Breast epithelium (tissue), 4 donors: ENCODE measurements at regions not wholly inside any gene's neighbourhood (a gene's known extent, or its start where the extent isn't known, plus 50 kb on each side); places are given as distances from the start of the nearest gene placed in this dataset.

Experiments
- DNase-seq, 2 donors: peaks; one replicate each; pipeline ENCODE4 v3.0.0-alpha.2; 2019; ENCODE audit warnings: low spot score in 2 of 2
- H3K27ac ChIP-seq, 2 donors: fragments of 200-600 bp; sonication (generic) in 1 of 2; one replicate each; pipeline ENCODE4 v1.5.1; 2016 to 2019; ENCODE audit warnings: mild to moderate bottlenecking in 1 of 2
- H3K27me3 ChIP-seq, 2 donors: fragments of 200-600 bp; sonication (generic) in 1 of 2; one replicate each; pipeline versions ENCODE4 v1.5.1 to v1.6.0; 2017 to 2019; ENCODE audit warnings: control low read depth in 1 of 2, mild to moderate bottlenecking in 1 of 2
- H3K36me3 ChIP-seq: fragments of 200-600 bp; one replicate; pipeline ENCODE4 v1.5.1; 2019
- H3K4me1 ChIP-seq, 2 donors: fragments of 200-600 bp; sonication (generic); one replicate each; pipeline ENCODE4 v1.5.1; 2016 to 2019; ENCODE audit warnings: control low read depth in 1 of 2
- H3K4me3 ChIP-seq, 3 donors: fragments of 200-600 bp; sonication (generic); 1 replicate in 2 of 3; 2 replicates in 1 of 3; pipeline ENCODE4 v1.5.1; 2016 to 2019; ENCODE audit warnings: mild to moderate bottlenecking in 3 of 3, moderate library complexity in 2 of 3
- H3K9me3 ChIP-seq, 2 donors: fragments of 200-600 bp; sonication (generic) in 1 of 2; one replicate each; pipeline ENCODE4 v1.5.1; 2016 to 2019; ENCODE audit warnings: control low read depth in 1 of 2
- POLR2A ChIP-seq: fragments of 450-650 bp; IDR thresholded peaks from one replicate; pipeline ENCODE4 v1.6.1; 2016; ENCODE audit warnings: antibody characterized with exemption, mild to moderate bottlenecking, moderate library complexity
- POLR2AphosphoS5 ChIP-seq, 3 donors: sonication (generic); formaldehyde crosslinking; IDR thresholded peaks; one replicate each; pipeline ENCODE4 v1.6.1; 2017; ENCODE audit warnings: antibody characterized with exemption in 3 of 3
- intact Hi-C: fragments of 100-400 bp; cut with DNase I; formaldehyde crosslinking; loops from one replicate; pipeline ENCODE4 v1.15.1; 2023; ENCODE audit warnings: low total_unique reads
- TF ChIP-seq, protein P1 (sequence below), 3 donors: fragments of 450-650 bp; IDR thresholded peaks; one replicate each; pipeline ENCODE4 v1.5.1; 2016 to 2017; ENCODE audit warnings: antibody characterized with exemption in 3 of 3, mild to moderate bottlenecking in 3 of 3, moderate library complexity in 3 of 3

DNA sequence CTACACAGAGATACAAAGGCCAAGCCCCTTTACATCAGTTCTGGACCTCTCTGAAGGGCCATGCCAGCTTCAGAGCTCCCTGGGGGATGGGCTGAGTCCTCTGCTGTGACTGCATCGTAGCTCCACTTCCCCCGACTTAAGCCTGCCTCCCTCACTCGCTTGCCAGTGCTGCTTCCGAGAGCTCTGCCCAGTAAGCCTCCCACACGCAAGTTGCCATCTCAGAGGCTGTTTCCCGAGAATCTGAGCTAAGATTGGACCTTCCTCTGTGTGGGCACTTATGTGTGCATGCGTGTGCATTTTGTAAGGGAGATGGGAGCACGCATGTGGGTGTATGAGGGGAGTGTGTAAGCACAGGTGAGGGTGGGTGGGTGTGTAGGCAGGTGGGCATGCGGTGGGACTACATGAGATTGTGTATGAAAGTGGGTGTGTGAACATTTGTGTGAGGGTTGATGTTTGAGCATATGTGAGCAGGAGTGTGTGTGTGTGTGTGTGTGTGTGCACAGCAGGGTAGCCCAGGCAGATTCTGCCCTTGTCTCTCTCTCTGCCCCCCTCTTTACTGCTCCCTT, 163.0 kb upstream of the SYT13 start:
- Histone ChIP-seq H3K27me3 (peaks cover 0 to 15% of the 10 kb centered on the region in 2 donors), H3K4me1 (no peaks in the 10 kb centered on the region), H3K27ac (no peak overlapping the region), H3K9me3 (no peaks in the 10 kb centered on the region), H3K4me3 (no peak overlapping the region), H3K36me3 (no peaks in the 10 kb centered on the region)
- intact Hi-C loops, result no loop called here
- TF ChIP-seq, protein P1, sequence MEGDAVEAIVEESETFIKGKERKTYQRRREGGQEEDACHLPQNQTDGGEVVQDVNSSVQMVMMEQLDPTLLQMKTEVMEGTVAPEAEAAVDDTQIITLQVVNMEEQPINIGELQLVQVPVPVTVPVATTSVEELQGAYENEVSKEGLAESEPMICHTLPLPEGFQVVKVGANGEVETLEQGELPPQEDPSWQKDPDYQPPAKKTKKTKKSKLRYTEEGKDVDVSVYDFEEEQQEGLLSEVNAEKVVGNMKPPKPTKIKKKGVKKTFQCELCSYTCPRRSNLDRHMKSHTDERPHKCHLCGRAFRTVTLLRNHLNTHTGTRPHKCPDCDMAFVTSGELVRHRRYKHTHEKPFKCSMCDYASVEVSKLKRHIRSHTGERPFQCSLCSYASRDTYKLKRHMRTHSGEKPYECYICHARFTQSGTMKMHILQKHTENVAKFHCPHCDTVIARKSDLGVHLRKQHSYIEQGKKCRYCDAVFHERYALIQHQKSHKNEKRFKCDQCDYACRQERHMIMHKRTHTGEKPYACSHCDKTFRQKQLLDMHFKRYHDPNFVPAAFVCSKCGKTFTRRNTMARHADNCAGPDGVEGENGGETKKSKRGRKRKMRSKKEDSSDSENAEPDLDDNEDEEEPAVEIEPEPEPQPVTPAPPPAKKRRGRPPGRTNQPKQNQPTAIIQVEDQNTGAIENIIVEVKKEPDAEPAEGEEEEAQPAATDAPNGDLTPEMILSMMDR (IDR thresholded peaks at IDR 0.05), result no peak
- TF ChIP-seq POLR2A (no peak), POLR2AphosphoS5 (IDR thresholded peaks at IDR 0.05) (no peak)
- no peak for DNase-seq

DNA sequence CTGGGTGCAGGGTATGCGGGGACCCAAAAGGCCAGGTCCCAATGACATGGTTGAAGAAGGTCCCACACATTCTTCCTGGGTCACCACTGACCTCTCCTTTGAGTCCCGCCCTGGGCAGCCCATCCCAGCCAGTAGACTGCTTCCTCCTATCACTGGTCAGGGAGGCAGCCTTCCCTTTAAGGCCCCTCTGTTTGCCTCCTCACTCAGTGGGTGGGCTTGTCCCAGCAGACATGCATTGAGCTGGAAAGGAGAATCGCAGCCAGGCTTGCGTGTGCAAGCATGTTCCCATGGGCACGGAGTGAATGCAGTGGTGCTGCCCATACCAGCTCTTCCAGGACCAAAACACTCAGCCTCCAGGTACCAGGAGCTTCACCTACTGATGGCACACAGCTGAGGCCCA, 162.4 kb upstream of the SYT13 start:
- no peaks in the 10 kb centered on the region for H3K9me3 ChIP-seq
- H3K4me1 ChIP-seq, result no peaks in the 10 kb centered on the region
- H3K27ac ChIP-seq, result no peak overlapping the region
- TF ChIP-seq, protein P1 (IDR thresholded peaks at IDR 0.05), result no peak
- no peak for TF ChIP-seq POLR2A
- TF ChIP-seq POLR2AphosphoS5 (IDR thresholded peaks at IDR 0.05), result no peak
- no peaks in the 10 kb centered on the region for H3K36me3 ChIP-seq
- H3K27me3 ChIP-seq, result peaks cover 0 to 16% of the 10 kb centered on the region in 2 donors
- H3K4me3 ChIP-seq, result no peak overlapping the region
- no peak for DNase-seq
- intact Hi-C loops, result no loop called here

DNA sequence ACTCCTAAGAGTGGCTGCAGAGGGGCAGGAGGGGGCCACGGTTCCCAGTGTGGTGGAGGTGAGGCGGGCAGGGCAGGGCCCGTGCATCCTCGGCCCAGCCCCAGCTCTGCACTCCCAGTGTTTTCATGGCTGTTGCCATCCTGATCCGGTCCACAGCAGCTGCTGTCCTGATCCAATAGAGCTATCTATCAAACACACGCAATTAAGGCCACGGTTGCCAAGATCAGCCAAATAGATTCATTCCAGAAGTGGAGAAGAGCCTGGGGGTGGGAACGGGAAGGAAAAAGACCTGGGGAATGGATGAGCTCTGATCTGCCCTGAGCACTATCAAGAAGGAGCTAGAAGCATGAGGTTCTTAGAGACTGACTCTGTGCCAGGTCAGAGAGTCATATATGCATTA, 160.9 kb upstream of the SYT13 start:
- Histone ChIP-seq H3K27ac (no peak overlapping the region), H3K27me3 (peaks cover 0 to 16% of the 10 kb centered on the region in 2 donors), H3K4me3 (no peak overlapping the region), H3K9me3 (no peaks in the 10 kb centered on the region), H3K4me1 (no peaks in the 10 kb centered on the region), H3K36me3 (no peaks in the 10 kb centered on the region)
- intact Hi-C loops, result no loop called here
- no peak for TF ChIP-seq POLR2AphosphoS5 (IDR thresholded peaks at IDR 0.05)
- TF ChIP-seq, protein P1 (IDR thresholded peaks at IDR 0.05), result no peak
- TF ChIP-seq POLR2A, result no peak
- no peak for DNase-seq

DNA sequence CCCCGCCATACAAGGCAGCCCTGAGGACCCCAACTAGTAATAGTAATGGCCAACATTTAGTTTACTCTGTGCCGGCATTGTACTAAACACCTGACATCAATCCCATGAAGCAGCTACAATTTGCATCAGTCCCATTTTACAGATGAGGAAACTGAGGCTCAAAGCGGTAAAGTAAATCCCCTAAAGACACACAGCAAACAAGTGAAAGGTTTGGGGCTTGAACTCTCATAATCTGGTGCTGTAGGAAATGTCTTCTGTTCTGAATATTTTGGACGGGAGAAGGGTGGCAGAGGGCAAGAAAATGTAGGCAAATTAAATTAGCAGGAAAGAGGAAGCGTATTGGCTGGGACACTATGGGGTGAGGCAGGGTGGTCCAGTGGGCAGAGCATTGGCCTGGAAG, 160.3 kb upstream of the SYT13 start:
- Histone ChIP-seq H3K27me3 (peaks cover 0 to 16% of the 10 kb centered on the region in 2 donors), H3K27ac (no peak overlapping the region), H3K9me3 (no peaks in the 10 kb centered on the region), H3K4me1 (no peaks in the 10 kb centered on the region), H3K4me3 (no peak overlapping the region), H3K36me3 (no peaks in the 10 kb centered on the region)
- TF ChIP-seq POLR2AphosphoS5 (IDR thresholded peaks at IDR 0.05), result no peak
- TF ChIP-seq, protein P1 (IDR thresholded peaks at IDR 0.05), result no peak
- TF ChIP-seq POLR2A, result no peak
- intact Hi-C loops, result no loop called here
- no peak for DNase-seq

DNA sequence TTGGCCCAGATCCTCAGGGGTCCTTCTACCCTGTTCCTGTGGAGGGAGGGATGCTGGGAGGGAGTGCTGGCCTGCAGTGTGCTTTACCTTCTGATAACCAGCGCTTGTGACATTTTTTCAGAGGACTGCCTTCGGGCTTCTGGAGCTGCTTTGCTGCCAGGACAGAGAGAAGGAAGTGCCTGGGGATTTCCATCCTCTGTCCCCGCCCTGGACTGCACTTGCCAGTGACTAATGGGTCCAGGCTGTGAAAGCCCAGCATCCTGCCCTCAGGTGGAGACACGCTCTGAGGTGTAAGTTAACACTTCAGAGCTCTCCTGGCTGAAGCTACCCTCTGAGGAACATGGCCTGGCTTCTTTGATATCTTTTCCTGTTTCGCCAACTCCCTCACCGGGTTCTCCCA, 158.7 kb upstream of the SYT13 start:
- Histone ChIP-seq H3K27me3 (peaks cover 0 to 16% of the 10 kb centered on the region in 2 donors), H3K4me3 (no peak overlapping the region), H3K36me3 (no peaks in the 10 kb centered on the region), H3K9me3 (peaks cover 0 to 3% of the 10 kb centered on the region in 2 donors), H3K27ac (no peak overlapping the region), H3K4me1 (no peaks in the 10 kb centered on the region)
- no peak for TF ChIP-seq POLR2AphosphoS5 (IDR thresholded peaks at IDR 0.05)
- TF ChIP-seq POLR2A, result no peak
- TF ChIP-seq, protein P1 (IDR thresholded peaks at IDR 0.05), result no peak
- intact Hi-C loops, result no loop called here
- no peak for DNase-seq
